Uterus (tissue), 3 donors: ENCODE measurements at regions not wholly inside any gene's neighbourhood (a gene's known extent, or its start where the extent isn't known, plus 50 kb on each side); places are given as distances from the start of the nearest gene placed in this dataset.
"Not testable (repeated sequence)": the region's sequence is repeated elsewhere in the genome, so short reads cannot be mapped to it uniquely, and the experiment has no call there.

Experiments used
- DNase-seq, 2 donors: peaks; one replicate each; pipeline ENCODE4 v3.0.0-alpha.2; 2019 to 2020
- H3K27ac ChIP-seq, 2 donors: fragments of 200-600 bp; sonication (generic); 1 replicate in 1 of 2; 2 replicates in 1 of 2; pipeline ENCODE4 v1.5.1; 2016 to 2018
- H3K27me3 ChIP-seq, 2 donors: fragments of 200-600 bp; sonication (generic); one replicate each; pipeline ENCODE4 v1.5.1; 2018 to 2019; ENCODE audit warnings: control low read depth in 1 of 2
- H3K36me3 ChIP-seq, 2 donors: fragments of 200-600 bp; sonication (generic); one replicate each; pipeline ENCODE4 v1.5.1; 2019; ENCODE audit warnings: control low read depth in 1 of 2
- H3K4me1 ChIP-seq, 2 donors: fragments of 200-600 bp; sonication (generic); one replicate each; pipeline ENCODE4 v1.5.1; 2018 to 2019; ENCODE audit warnings: control low read depth in 1 of 2
- H3K4me3 ChIP-seq, 2 donors: fragments of 200-600 bp; sonication (generic); 1 replicate in 1 of 2; 2 replicates in 1 of 2; pipeline ENCODE4 v1.5.1; 2018 to 2019; ENCODE audit warnings: mild to moderate bottlenecking in 1 of 2
- H3K9me3 ChIP-seq, 2 donors: fragments of 200-600 bp; sonication (generic); one replicate each; pipeline ENCODE4 v1.5.1; 2019; ENCODE audit warnings: control low read depth in 1 of 2
- POLR2A ChIP-seq, 2 donors: fragments of 450-650 bp; IDR thresholded peaks; one replicate each; pipeline ENCODE4 v1.6.1; 2016; ENCODE audit warnings: antibody characterized with exemption in 2 of 2, mild to moderate bottlenecking in 1 of 2, moderate library complexity in 1 of 2
- intact Hi-C: fragments of 100-400 bp; cut with DNase I; formaldehyde crosslinking; loops from one replicate; pipeline ENCODE4 v1.15.1; 2023; ENCODE audit warnings: low total_unique reads
- TF ChIP-seq, protein P1 (sequence below), 4 experiments: fragments of 200-600 bp in 2 of 4; fragments of 450-650 bp in 2 of 4; sonication (generic) in 2 of 4; IDR thresholded peaks; one replicate each; pipeline ENCODE4 v1.5.1; 2016 to 2019; ENCODE audit warnings: antibody characterized with exemption in 4 of 4, mild to moderate bottlenecking in 2 of 4, moderate library complexity in 1 of 4
- donor health status: DM: yes; HTN: yes; CAD: no.

DNA sequence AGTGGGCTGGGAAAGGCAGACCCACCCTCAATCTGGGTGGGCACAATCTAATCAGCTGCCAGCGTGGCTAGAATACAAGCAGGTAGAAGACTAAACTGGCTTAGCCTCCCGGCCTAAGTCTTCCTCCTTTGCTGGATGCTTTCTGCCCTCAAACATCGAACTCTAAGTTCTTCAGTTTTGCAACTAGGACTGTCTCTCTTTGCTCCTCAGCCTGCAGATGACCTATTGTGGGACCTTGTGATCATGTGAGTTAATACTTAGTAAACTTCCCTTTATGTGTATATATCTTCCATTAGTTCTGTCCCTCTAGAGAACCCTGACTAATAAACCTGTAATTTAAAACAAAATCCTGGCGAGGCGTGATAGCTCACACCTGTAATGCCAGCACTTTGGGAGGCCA is 51.8 kb upstream of the SLC39A8 start:
- H3K36me3 ChIP-seq, H3K27me3 ChIP-seq, H3K9me3 ChIP-seq, H3K4me3 ChIP-seq, intact Hi-C loops, H3K27ac ChIP-seq, DNase-seq, H3K4me1 ChIP-seq: not testable (repeated sequence)

DNA sequence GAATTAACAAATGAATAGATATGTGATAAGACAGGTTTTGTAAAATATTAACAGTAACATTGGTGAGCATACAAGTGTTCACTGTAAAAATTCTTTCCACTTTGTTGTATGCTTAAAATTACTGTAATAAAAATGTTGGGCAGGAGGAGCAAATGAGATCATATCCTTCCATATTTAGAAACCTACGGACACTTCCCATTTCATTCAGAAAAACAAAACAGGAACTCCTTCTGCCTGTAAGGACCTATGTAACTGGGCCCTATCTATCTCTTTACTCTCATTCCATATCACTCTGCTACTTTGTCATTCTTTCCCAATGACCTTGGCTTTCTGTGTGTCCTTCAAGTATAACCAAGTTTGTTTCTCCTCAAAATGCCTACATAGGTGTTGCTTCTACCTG is 53.7 kb upstream of the SLC39A8 start:
- TF ChIP-seq, protein P1, sequence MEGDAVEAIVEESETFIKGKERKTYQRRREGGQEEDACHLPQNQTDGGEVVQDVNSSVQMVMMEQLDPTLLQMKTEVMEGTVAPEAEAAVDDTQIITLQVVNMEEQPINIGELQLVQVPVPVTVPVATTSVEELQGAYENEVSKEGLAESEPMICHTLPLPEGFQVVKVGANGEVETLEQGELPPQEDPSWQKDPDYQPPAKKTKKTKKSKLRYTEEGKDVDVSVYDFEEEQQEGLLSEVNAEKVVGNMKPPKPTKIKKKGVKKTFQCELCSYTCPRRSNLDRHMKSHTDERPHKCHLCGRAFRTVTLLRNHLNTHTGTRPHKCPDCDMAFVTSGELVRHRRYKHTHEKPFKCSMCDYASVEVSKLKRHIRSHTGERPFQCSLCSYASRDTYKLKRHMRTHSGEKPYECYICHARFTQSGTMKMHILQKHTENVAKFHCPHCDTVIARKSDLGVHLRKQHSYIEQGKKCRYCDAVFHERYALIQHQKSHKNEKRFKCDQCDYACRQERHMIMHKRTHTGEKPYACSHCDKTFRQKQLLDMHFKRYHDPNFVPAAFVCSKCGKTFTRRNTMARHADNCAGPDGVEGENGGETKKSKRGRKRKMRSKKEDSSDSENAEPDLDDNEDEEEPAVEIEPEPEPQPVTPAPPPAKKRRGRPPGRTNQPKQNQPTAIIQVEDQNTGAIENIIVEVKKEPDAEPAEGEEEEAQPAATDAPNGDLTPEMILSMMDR (IDR thresholded peaks at IDR 0.05): no peak
- TF ChIP-seq POLR2A (IDR thresholded peaks at IDR 0.05): no peak
- no peaks in the 10 kb centered on the region for H3K36me3 ChIP-seq
- DNase-seq: no peak
- H3K9me3 ChIP-seq: no peaks in the 10 kb centered on the region
- no peak overlapping the region for H3K4me3 ChIP-seq
- no peaks in the 10 kb centered on the region for H3K4me1 ChIP-seq
- H3K27me3 ChIP-seq: no peaks in the 10 kb centered on the region
- H3K27ac ChIP-seq: no peak overlapping the region
- intact Hi-C loops: no loop called here

DNA sequence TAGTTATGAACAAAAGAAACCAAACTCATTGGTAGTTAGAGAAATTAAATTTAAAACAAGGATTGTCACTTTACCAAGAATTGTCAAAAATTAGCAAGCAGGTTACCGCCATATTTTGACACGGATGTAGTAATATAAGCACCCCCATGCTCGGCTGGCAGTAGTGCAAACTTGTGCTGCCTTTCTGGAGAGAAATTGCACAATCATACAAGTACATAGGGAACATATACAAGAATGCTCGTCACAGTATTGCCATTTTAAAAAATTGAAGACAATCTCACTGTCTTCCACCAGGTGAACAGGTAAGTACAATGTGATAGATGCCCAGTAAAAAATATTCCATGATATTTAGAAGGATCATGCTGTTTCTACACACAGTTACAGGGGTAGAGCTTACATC is 55.6 kb upstream of the SLC39A8 start:
- DNase-seq: no peak
- intact Hi-C loops: no loop called here
- TF ChIP-seq, protein P1 (IDR thresholded peaks at IDR 0.05): no peak
- no peak for TF ChIP-seq POLR2A (IDR thresholded peaks at IDR 0.05)

DNA sequence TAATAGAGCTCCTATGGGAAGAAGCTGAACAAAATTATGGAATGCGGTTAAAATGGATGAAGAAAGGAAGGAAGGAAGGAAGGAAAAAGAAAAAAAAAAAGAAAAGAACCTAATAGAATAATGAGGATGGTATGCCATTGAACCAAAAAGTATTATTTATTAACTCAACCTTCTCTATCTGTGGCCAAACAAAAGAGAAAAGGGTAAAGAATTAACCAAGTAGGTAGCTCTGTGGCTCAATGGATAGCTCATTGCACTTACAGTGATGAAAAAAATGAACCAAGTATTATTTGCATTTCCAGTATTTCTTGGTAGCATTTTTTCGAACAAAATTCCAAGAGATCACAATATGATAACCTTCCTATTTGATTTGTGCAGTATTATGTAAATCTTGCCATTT is 56.9 kb upstream of the SLC39A8 start:
- no peaks in the 10 kb centered on the region for H3K9me3 ChIP-seq
- H3K36me3 ChIP-seq: no peaks in the 10 kb centered on the region
- intact Hi-C loops: no loop called here
- no peak overlapping the region for H3K4me3 ChIP-seq
- no peaks in the 10 kb centered on the region for H3K27me3 ChIP-seq
- TF ChIP-seq POLR2A (IDR thresholded peaks at IDR 0.05): no peak
- TF ChIP-seq, protein P1 (IDR thresholded peaks at IDR 0.05): no peak
- H3K4me1 ChIP-seq: no peaks in the 10 kb centered on the region
- DNase-seq: no peak
- H3K27ac ChIP-seq: no peak overlapping the region

More for the DNA sequence above, 55.6 kb upstream of the SLC39A8 start:
- no peaks in the 10 kb centered on the region for H3K9me3 ChIP-seq
- H3K4me3 ChIP-seq: no peak overlapping the region
- no peaks in the 10 kb centered on the region for H3K4me1 ChIP-seq
- no peak overlapping the region for H3K27ac ChIP-seq
- H3K36me3 ChIP-seq: no peaks in the 10 kb centered on the region
- H3K27me3 ChIP-seq: no peaks in the 10 kb centered on the region

DNA sequence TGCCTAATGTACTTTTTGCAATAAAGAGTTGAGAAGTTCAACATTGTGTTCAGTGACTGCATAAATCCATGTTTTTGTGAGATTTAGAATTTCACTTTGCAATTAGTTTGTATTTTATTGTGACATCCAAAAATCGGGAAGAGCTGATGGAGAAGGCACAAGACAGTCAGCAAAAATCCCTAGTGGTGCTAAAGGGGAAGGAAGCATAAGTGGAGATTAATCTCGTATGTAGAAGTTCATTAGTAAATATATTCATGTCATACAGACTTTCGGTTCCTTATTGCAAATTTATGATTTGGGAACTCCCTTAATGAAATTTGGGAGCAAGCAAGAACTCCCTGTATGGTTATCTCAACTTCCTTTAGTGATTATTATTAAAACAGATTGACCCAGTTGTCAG is 57.8 kb upstream of the SLC39A8 start:
- H3K4me3 ChIP-seq: no peak overlapping the region
- TF ChIP-seq, protein P1 (IDR thresholded peaks at IDR 0.05): no peak
- TF ChIP-seq POLR2A (IDR thresholded peaks at IDR 0.05): no peak
- no peaks in the 10 kb centered on the region for H3K27me3 ChIP-seq
- no peak for DNase-seq
- no peak overlapping the region for H3K27ac ChIP-seq
- no peaks in the 10 kb centered on the region for H3K36me3 ChIP-seq
- intact Hi-C loops: no loop called here
- H3K9me3 ChIP-seq: no peaks in the 10 kb centered on the region
- no peaks in the 10 kb centered on the region for H3K4me1 ChIP-seq

DNA sequence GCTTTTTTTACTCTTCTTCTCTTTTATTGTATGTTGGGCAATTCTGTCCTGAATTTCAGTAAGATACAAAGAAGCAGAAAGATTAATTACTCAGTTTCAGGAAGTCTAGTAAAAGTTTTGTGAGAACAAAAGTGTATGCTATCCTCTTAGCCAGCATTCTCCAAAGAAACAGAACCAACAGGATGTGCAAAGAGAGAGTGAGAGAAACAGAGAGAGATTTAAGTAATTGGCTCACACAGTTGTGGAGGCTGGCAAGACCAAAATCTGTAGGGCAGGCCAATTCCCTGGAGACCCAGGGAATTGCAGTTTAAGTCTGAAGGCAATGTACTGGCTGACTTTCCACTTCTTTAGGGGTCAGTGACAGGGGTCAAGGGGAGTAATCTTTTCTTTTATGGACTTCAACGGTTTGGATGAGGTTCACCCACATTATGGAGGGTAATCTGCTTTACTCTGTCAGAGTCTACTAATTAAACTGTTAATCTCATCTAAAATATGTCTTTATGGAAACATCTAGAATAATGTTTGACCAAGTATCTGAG is 59.2 kb upstream of the SLC39A8 start:
- Histone ChIP-seq H3K27ac (peak overlapping the region in 1 of 2 donors; percentile 12), H3K4me1 (no peaks in the 10 kb centered on the region), H3K27me3 (no peaks in the 10 kb centered on the region), H3K9me3 (no peaks in the 10 kb centered on the region), H3K36me3 (no peaks in the 10 kb centered on the region), H3K4me3 (no peak overlapping the region)
- intact Hi-C loops: no loop called here
- no peak for TF ChIP-seq POLR2A (IDR thresholded peaks at IDR 0.05)
- TF ChIP-seq, protein P1 (IDR thresholded peaks at IDR 0.05): no peak
- DNase-seq: peak; percentile 24 to 35
